SW480 (cell line): ENCODE measurements at regions not wholly inside any gene's neighbourhood (a gene's known extent, or its start where the extent isn't known, plus 50 kb on each side); places are given as distances from the start of the nearest gene placed in this dataset.
"Not testable (repeated sequence)": the region's sequence is repeated elsewhere in the genome, so short reads cannot be mapped to it uniquely, and the experiment has no call there.

Experiments used
- DNase-seq: peaks from one replicate; pipeline ENCODE4 v3.0.0-alpha.2; 2016; ENCODE audit warnings: low spot score

GRCh38 chr9:41623666-41624065, 434.5 kb upstream of the ZNG1F start:
- DNase-seq: not testable (repeated sequence)

GRCh38 chr9:41619254-41619653, 430.1 kb upstream of the ZNG1F start:
- DNase-seq: not testable (repeated sequence)

- DNase-seq: not testable (repeated sequence)
These were observed 417.9 kb upstream of the ZNG1F start for GRCh38 chr9:41606961-41607547.

GRCh38 chr9:41565572-41565971, 376.5 kb upstream of the ZNG1F start:
- peak; percentile 53 for DNase-seq
